RCC 7860 (cell line): ENCODE measurements at regions not wholly inside any gene's neighbourhood (a gene's known extent, or its start where the extent isn't known, plus 50 kb on each side); places are given as distances from the start of the nearest gene placed in this dataset.

Experiments
- DNase-seq: peaks from one replicate; pipeline ENCODE4 v3.0.0-alpha.2; 2015; ENCODE audit warnings: low spot score
- FAIRE-seq: peaks from 2 replicates; lab custom pipeline; 2012; peaks lifted over from hg19 to GRCh38; lab: Jason Lieb, UNC

- FAIRE-seq (no peak), DNase-seq (no peak)
Measured at GRCh38 chr2:118307864-118308263, 219.6 kb downstream of the INSIG2 start.

- no peak for DNase-seq
- FAIRE-seq: no peak
Measured at GRCh38 chr2:118301248-118301647, 213.0 kb downstream of the INSIG2 start.

DNA sequence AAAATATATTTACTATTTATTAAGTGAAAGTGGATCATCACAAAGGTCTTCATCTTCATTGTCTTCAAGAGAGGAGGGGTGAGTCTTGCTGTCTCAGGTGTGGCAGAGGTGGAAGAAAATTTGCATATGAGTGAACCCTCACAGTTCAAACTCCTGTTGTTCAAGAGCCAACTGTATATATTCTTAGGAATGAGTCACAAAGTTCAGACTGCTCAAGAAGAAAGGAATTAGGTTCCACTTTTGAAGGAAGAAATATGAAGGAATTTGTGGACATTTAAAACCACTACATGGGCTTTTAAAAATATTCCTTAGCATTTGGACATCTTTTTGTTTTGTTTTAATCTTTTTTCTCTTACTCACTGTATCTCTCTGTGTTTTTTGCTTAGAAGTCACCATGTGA is 212.6 kb downstream of the INSIG2 start:
- FAIRE-seq: no peak
- no peak for DNase-seq

GRCh38 chr2:118296663-118297062 is 208.4 kb downstream of the INSIG2 start:
- FAIRE-seq: no peak
- DNase-seq: no peak

DNA sequence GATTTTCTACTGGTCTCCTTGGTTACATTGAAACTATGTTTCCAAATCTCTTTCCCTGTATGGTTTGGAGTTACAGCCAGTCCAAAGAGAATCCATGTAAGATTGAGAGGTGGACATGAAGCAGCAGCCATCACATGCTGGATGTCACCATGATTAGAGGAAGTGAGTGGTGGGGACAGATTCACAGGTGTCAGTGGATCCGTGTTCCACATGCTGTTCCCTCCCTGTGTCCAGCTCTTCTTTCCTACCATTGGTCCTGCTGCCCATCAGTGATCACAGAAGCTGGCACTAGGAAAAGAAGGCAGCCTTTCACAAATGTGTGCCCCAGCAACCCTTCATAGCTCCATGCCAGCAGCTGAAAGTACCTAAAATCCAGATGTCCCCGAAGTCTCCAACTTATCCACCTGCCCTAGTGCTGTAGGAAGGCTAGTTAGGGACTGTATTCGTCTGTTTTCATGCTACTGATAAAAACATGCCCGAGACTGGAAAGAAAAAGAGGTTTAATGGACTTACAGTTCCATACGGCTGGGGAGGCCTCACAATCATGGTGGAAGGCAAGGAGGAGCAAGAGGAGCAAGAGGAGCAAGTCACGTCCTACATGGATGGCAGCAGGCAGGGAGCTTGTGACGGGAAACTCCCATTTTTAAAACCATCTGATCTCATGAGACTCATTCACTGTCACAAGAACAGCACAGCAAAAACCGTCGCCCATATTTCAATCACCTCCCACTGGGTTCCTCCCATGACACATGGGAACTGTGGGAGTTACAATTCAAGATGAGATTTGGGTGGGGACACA is 207.5 kb downstream of the INSIG2 start:
- FAIRE-seq: no peak

DNA sequence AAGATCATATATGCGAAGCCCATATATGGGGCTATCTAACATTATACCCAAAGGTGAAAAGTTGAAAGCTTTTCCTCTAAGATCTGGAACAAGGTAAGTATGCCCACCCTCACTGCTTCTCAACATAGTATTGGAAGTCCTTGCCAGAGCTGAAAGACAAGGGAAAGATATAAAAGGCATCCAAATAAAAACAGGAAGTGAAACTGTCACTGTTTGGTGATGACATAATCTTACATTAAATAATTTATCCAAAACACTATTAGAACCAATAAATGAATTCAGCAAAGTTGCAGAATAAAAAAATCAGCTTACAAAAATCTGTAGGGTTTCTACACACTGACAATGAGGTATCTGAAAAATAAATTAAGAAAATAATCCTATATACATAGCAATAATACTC is 205.8 kb downstream of the INSIG2 start:
- FAIRE-seq (no peak), DNase-seq (no peak)

More for the DNA sequence above, 207.5 kb downstream of the INSIG2 start:
- DNase-seq: no peak

GRCh38 chr2:118292991-118293390 is 204.7 kb downstream of the INSIG2 start:
- FAIRE-seq (no peak), DNase-seq (no peak)

DNA sequence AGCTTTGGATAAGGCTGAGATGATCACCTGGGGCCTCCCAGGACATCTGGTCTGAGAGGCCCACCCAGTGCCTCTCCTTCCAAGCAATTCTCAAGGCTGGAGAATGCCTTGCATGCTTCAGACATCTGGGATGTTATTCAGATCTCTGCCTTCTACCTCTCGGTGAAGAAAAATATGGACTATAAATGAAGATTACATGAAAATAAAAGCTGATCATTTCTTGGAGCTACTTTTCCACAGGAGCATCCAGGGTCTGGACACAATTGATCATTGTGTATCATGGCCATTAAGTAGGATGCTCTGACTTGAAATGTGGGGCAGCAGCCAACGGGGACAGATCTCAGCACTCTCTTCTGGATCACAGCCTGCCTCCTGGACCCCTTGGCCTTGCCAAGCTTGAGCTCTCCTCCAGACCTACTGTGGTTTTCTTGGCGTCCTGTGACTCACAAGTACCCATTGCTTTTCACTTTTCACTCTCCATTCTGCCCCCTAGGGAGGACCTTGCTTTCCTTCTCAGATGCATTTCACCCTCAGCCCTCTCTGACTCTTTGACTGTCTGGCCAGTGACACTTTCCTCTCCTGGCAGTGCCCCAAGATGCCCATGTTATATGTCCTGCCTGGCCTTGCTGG is 203.1 kb downstream of the INSIG2 start:
- no peak for DNase-seq

GRCh38 chr2:118290411-118291250 is 202.4 kb downstream of the INSIG2 start:
- DNase-seq (no peak), FAIRE-seq (no peak)

More for the DNA sequence above, 203.1 kb downstream of the INSIG2 start:
- no peak for FAIRE-seq

- FAIRE-seq (no peak), DNase-seq (no peak)
Measured at GRCh38 chr2:118279005-118279404, 190.7 kb downstream of the INSIG2 start.

GRCh38 chr2:118278046-118278445 is 189.8 kb downstream of the INSIG2 start:
- DNase-seq (no peak), FAIRE-seq (no peak)

- FAIRE-seq (no peak), DNase-seq (no peak)
Measured at GRCh38 chr2:118274841-118275510, 186.7 kb downstream of the INSIG2 start.

DNA sequence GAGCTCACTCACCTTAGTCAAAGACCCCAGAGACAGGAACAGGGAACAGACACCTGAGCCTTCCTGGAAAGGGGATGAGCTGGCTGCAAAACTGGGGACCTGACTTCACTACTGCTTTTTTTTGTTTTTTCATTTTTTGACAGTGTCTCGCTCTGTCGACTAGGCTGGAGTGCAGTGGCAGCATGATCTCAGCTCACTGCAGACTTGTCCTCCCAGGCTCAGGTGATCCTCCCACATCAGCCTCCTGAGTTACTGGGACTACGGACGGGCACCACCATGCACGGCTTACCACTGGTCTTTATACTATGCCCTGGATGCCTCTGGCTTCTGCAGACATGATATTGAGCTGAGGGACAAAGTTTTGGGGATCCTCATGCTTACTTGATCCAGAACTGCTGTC is 184.1 kb downstream of the INSIG2 start:
- no peak for DNase-seq
- FAIRE-seq: no peak

DNA sequence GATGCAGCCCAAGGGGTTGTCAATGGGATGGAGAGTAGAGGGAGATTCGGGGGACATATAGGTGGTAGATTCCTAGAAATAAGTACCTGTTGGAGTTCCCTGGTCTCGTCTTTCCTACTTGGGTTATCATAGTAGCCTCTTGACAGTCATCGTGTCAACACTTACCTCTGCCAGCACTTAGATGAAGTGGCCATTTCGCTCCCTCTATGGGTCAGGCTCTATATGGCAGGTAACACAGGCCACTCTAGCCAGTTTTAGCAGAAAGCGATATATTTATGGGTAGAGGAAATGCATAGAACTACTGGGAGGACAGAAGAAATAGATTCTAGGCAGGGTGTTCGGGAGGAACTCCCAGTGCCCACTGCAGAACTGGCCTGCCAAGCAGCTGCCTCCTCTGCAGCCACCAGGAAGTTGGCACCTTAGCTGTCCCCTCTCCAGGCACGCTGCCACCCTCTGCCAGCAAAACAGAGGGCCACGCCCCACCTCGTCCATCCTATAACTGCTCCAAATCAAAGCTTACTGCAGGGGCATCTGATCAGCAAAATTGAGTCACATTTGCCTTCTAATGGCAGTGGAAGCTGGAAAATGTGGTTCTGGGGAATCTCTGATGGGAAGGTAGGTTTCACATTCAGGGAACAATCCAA is 181.3 kb downstream of the INSIG2 start:
- FAIRE-seq (no peak), DNase-seq (no peak)

GRCh38 chr2:118268268-118268667 is 180.0 kb downstream of the INSIG2 start:
- no peak for DNase-seq
- FAIRE-seq: no peak

- DNase-seq: no peak
- no peak for FAIRE-seq
Measured at GRCh38 chr2:118265873-118266455, 177.7 kb downstream of the INSIG2 start.

- no peak for FAIRE-seq
Measured at GRCh38 chr2:118264232-118264990, 176.1 kb downstream of the INSIG2 start.

DNA sequence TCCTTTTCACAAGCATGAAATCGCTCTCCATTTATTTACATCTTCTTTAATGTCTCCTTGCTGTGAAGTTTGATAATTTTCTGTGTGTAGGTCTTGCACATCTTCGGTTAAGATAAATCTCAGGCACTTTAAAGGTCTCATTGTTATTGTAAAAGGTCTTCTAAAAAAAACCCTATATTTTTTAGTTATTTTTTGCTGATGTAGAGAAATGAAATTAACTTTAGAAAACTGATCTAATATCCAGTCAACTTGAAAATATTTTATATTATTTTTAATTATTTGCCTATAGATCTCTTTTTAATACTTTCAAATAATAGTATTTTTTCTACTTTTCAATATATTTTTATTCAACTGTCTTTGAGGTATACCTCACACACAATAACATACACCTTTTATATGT is 169.4 kb downstream of the INSIG2 start:
- no peak for DNase-seq
- FAIRE-seq: no peak

More at GRCh38 chr2:118264232-118264990, 176.1 kb downstream of the INSIG2 start:
- no peak for DNase-seq

DNA sequence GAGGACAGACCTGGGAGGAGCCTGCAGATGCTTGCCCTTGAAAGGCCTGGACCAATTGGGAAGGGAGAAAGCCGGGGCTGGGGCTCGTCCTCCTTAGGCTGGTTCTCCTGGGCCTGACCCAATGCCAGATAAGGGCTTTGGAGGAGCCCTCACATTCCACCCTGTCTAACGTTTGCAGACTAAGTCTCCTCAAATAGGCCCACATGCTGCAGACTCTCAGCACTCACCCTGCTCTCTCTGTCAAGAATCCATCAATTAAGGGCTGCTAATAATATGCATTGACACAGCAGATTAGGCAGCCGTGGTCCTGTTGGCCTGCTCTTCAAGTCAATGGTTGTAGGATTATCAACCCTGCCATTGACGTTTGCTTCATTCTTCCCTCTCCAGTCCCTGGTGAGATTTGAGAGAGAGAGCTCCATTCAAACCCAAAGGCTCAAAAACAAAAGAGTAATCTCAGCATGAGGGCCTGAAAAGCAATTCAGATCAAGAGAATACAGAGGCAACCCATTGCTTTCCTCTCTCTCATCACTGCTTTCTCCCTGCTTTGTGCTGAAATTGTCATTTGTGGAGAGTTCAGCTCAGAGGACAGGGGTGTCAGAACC is 167.6 kb downstream of the INSIG2 start:
- DNase-seq (no peak), FAIRE-seq (no peak)
